Stimulated activated CD4-positive, alpha-beta T cell treated with anti-CD3 and anti-CD28 coated beads, Interleukin-4, amount 100 ng/mL, for 1 hour (primary cell): ENCODE measurements at regions not wholly inside any gene's neighbourhood (a gene's known extent, or its start where the extent isn't known, plus 50 kb on each side); places are given as distances from the start of the nearest gene placed in this dataset.
"Not testable (repeated sequence)": the region's sequence is repeated elsewhere in the genome, so short reads cannot be mapped to it uniquely, and the experiment has no call there.

ENCODE experiments used
- DNase-seq: peaks from one replicate; pipeline ENCODE4 v3.0.0-alpha.2; 2020

GRCh38 chr5:136810261-136810801 lies 445.0 kb upstream of the TRPC7 start:
- DNase-seq = no peak

- DNase-seq = no peak
Observed at GRCh38 chr5:136809382-136809781, 444.0 kb upstream of the TRPC7 start.

DNA sequence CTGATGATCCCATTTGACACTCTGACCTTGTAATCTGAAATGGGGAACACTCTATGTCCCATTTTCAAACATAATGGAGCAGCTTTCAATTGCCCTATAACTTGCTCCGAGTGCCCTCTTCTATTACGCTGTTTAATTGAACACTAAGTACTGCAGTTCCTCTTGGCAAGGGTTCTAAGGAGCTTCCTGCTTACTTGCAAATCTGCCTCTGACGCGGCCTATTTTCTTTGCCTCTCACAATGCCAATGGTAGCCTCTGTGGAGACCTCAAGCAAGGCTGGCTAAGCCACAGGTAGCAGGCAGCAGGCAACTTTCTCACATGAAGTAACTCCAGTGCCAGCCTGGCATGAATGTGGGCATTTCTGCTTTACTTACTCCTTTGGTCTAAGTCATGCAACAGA lies 443.4 kb upstream of the TRPC7 start:
- no peak for DNase-seq

- DNase-seq = no peak
Observed at GRCh38 chr5:136805466-136805865, 440.1 kb upstream of the TRPC7 start.

DNA sequence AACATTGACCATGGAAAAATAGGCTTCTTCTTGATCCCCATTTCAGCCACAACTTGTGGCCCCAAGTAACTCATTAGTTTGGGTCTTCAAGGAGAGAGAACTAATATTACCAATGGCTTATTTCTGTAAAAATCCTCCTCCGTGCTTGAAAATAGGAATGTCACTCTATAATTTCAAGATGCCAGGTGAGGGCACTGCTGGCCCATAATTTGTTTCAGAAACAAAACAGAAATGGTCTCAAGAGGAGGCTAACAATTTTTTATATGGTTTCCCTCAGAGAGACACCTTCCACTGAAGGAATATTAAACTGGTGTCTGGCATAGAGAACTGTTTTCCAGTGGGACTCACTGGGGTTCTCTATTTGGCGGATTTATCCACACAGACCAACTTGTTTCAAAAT lies 437.0 kb upstream of the TRPC7 start:
- no peak for DNase-seq

DNA sequence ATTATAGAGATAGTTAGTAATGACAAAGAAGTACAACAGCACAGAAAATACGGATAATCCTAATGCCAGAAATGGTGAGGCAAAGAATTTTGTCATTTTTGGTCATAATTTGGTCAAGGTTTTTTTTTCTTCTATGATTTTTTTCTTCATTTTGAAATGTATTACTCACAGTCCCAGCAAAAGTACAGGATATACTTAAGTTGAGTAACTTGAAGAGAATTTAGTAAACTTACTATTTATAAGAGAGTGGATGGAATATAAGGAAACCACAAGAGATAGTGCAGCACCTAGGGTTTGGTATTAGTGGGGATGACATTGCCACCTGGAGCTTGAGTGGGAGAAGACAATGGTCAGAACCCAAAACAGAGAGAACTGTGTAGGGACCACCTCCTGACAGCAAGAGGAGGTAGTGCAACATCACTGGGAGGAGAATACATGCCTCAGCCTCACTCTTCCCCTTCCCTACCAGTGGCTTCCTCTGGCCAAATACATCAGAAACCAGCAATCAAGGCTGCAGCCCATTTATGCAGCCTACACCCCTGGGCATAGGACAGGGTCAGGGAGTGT lies 434.5 kb upstream of the TRPC7 start:
- no peak for DNase-seq

GRCh38 chr5:136793300-136793699 lies 428.0 kb upstream of the TRPC7 start:
- no peak for DNase-seq

GRCh38 chr5:136781464-136781863 lies 416.1 kb upstream of the TRPC7 start:
- no peak for DNase-seq

- DNase-seq = no peak
Observed at GRCh38 chr5:136780518-136780917, 415.2 kb upstream of the TRPC7 start.

GRCh38 chr5:136776022-136776927 lies 410.9 kb upstream of the TRPC7 start:
- no peak for DNase-seq

GRCh38 chr5:136772491-136772890 lies 407.1 kb upstream of the TRPC7 start:
- no peak for DNase-seq

GRCh38 chr5:136769900-136770684 lies 404.7 kb upstream of the TRPC7 start:
- no peak for DNase-seq

GRCh38 chr5:136769093-136769492 lies 403.7 kb upstream of the TRPC7 start:
- DNase-seq = no peak

DNA sequence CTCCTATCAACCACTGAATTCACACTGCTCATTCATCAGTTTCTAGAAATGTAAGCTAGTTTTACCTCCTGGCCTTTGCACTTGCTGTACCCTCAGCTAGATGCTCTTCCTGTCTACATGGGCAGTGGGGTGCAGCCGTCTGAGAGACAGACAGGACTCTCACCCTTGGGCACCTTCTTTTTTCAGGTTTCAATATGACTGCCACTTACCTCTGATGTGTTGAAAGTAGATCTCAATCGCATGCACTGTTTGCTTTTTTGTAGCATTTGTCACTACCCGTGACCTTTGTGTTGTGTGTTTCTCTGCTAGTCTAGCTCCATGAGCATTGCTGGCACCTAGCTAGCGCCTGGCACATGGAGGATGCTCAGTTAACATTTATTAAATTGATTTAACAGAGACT lies 403.1 kb upstream of the TRPC7 start:
- DNase-seq = no peak

DNA sequence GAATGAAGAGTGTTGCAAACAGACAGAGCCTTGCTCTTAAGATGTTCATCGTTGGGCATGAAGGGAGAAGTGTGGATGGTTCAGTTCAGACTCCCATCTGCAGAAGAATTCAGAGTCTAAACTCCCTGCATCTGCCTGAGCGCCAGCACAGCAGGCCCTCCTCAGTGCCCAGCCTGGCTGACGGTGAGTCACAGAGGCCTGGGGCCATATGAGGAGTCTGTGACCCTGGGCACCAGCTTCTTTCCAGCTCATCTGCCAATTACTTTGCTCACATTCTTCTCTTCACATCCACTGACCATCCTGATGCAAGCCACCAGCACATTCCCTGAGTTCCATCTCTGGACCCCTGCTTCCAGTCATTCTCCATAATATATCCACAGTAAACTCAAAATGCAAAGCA lies 401.1 kb upstream of the TRPC7 start:
- DNase-seq = no peak

DNA sequence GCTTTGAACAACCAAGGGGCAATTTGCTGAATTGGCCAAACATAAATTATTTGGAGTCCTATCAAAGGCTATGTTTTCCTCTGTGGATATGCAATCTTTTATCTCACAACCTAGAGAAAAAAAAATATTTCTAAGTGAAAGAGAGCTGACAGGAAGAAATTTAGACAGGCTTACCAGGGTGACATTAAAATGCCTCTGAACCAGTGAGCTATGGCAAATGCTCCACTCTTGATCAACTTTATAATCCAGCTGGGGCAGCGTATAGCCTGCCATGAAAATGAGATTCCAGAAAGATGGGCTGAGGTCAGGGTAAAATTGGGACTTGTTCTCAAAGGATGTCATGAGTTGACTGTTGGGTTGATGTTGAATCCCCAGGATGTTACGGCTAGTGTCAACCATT lies 399.3 kb upstream of the TRPC7 start:
- no peak for DNase-seq

- DNase-seq = no peak
Observed at GRCh38 chr5:136763548-136763947, 398.2 kb upstream of the TRPC7 start.

- DNase-seq = no peak
Observed at GRCh38 chr5:136754216-136754615, 388.9 kb upstream of the TRPC7 start.

- no peak for DNase-seq
Observed at GRCh38 chr5:136750224-136750862, 385.0 kb upstream of the TRPC7 start.

DNA sequence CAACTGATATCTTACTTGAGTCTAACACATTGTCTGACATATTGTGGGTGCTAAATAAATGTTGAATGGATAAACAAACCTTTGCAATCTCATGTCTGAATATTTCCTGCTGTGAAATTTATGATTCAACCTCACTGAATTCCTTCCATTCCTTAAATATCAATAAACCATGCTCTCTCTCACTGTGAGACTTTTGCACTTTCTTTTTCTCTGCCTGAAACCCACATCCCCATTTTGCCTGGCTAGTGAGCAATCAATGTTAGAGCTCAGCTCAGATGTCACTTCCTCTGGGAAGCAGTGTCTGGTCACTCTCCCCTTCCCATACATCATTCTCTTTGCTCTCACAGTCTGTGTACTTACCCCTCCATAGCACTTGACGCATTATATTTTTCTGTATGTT lies 383.7 kb upstream of the TRPC7 start:
- no peak for DNase-seq

DNA sequence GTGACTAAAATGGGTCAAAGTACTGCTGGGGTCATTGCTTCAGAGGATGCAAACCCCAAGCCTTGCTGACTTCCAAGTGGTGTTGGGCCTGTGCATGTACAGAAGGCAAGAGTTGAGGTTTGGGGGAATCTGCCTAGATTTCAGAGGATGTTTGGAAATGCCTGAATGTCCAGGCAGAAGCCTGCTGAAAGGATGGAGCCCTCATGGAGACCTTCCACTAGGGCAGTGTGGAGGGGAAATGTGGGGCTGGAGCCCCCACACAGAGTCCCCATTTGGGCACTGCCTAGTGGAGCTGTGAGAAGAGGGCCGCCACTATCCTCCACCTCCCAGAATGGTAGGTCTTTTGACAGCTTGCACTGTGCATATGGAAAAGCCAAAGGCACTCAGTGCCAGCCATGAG lies 377.7 kb upstream of the TRPC7 start:
- DNase-seq = no peak

- no peak for DNase-seq
Observed at GRCh38 chr5:136740228-136740627, 374.9 kb upstream of the TRPC7 start.

DNA sequence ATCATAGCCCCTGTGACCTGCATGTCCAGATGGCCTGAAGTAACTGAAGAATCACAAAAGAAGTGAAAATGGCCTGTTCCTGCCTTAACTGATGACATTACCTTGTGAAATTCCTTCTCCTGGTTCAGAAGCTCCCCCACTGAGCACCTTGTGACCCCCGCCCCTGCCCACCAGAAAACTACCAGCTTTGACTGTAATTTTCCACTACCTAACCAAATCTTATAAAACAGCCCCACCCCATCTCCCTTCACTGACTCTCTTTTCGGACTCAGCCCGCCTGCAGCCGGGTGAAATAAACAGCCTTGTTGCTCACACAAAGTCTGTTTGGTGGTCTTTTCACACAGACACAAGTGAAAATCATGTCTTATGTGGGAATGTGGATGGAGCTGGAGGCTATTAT lies 373.9 kb upstream of the TRPC7 start:
- DNase-seq = not testable (repeated sequence)
